Activated CD4-positive, CD25-positive, alpha-beta regulatory T cell treated with anti-CD3 and anti-CD28 coated beads, Interleukin-2, amount 50 U/mL, for 72 hours (primary cell): ENCODE measurements at regions not wholly inside any gene's neighbourhood (a gene's known extent, or its start where the extent isn't known, plus 50 kb on each side); places are given as distances from the start of the nearest gene placed in this dataset.
"Not testable (repeated sequence)": the region's sequence is repeated elsewhere in the genome, so short reads cannot be mapped to it uniquely, and the experiment has no call there.

ENCODE experiments used
- DNase-seq: peaks from one replicate; pipeline ENCODE4 v3.0.0; 2021

- DNase-seq, result no peak
These were observed 305.0 kb upstream of the CCL2 start for GRCh38 chr17:33950061-33950460.

GRCh38 chr17:33952425-33952824, 302.7 kb upstream of the CCL2 start:
- DNase-seq, result no peak

GRCh38 chr17:33954597-33954996, 300.5 kb upstream of the CCL2 start:
- DNase-seq, result no peak

GRCh38 chr17:33955461-33955860, 299.6 kb upstream of the CCL2 start:
- DNase-seq, result no peak

- DNase-seq, result not testable (repeated sequence)
These were observed 296.0 kb upstream of the CCL2 start for GRCh38 chr17:33959098-33959497.

GRCh38 chr17:33962857-33963655, 292.0 kb upstream of the CCL2 start:
- DNase-seq, result no peak

GRCh38 chr17:33964344-33964979, 290.6 kb upstream of the CCL2 start:
- DNase-seq, result no peak

GRCh38 chr17:33966410-33967059, 288.6 kb upstream of the CCL2 start:
- no peak for DNase-seq

- no peak for DNase-seq
These were observed 287.3 kb upstream of the CCL2 start for GRCh38 chr17:33967608-33968349.

- no peak for DNase-seq
These were observed 286.6 kb upstream of the CCL2 start for GRCh38 chr17:33968350-33969044.

GRCh38 chr17:33970279-33970678, 284.8 kb upstream of the CCL2 start:
- DNase-seq, result no peak

- no peak for DNase-seq
These were observed 282.3 kb upstream of the CCL2 start for GRCh38 chr17:33972763-33973162.

GRCh38 chr17:33973491-33973890, 281.6 kb upstream of the CCL2 start:
- DNase-seq, result no peak

- DNase-seq, result no peak
These were observed 280.8 kb upstream of the CCL2 start for GRCh38 chr17:33974276-33974675.

- DNase-seq, result no peak
These were observed 278.3 kb upstream of the CCL2 start for GRCh38 chr17:33976831-33977230.

GRCh38 chr17:33977729-33978514, 277.2 kb upstream of the CCL2 start:
- no peak for DNase-seq

GRCh38 chr17:33978889-33979288, 276.2 kb upstream of the CCL2 start:
- no peak for DNase-seq

- DNase-seq, result no peak
These were observed 274.9 kb upstream of the CCL2 start for GRCh38 chr17:33980193-33980592.

GRCh38 chr17:33981711-33982601, 273.1 kb upstream of the CCL2 start:
- no peak for DNase-seq

- no peak for DNase-seq
These were observed 272.2 kb upstream of the CCL2 start for GRCh38 chr17:33982909-33983308.
